HG02852 (cell line): ENCODE measurements at regions not wholly inside any gene's neighbourhood (a gene's known extent, or its start where the extent isn't known, plus 50 kb on each side); places are given as distances from the start of the nearest gene placed in this dataset.
"Not testable (repeated sequence)": the region's sequence is repeated elsewhere in the genome, so short reads cannot be mapped to it uniquely, and the experiment has no call there.

Experiments
- ATAC-seq: cut with Tn5 transposase; IDR thresholded peaks from one replicate; pipeline ENCODE4 v1.9.1; 2021; ENCODE audit warnings: mild to moderate bottlenecking, moderate library complexity; ENCODE audit not compliant: unreplicated experiment

GRCh38 chr1:188762166-188762743 lies 1715.4 kb downstream of the BRINP3 start:
- ATAC-seq: no peak

- ATAC-seq: no peak
Measured at GRCh38 chr1:188763541-188763940, 1714.1 kb downstream of the BRINP3 start.

DNA sequence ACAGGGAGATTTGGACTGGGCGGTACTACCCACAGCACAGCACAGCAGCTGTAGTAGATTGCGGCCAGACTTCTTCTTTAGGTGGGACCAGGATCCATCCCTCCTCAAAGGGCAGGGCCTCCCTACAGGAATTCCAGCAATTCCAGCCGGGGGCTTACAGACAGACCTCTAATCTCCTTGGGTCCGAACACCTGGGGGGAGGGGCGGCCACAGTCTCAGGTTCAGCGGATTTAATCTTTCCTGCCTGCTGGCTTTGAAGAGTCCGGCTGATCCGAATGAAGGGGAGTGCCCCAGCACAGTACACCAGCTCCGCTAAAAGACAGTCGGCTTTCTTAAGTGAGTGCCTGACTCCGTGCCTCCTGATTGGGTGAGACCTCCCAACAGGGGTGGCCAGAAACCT lies 1708.5 kb downstream of the BRINP3 start:
- no peak for ATAC-seq

- no peak for ATAC-seq
Measured at GRCh38 chr1:188769936-188770335, 1707.7 kb downstream of the BRINP3 start.

GRCh38 chr1:188778578-188778977 lies 1699.1 kb downstream of the BRINP3 start:
- ATAC-seq: no peak

DNA sequence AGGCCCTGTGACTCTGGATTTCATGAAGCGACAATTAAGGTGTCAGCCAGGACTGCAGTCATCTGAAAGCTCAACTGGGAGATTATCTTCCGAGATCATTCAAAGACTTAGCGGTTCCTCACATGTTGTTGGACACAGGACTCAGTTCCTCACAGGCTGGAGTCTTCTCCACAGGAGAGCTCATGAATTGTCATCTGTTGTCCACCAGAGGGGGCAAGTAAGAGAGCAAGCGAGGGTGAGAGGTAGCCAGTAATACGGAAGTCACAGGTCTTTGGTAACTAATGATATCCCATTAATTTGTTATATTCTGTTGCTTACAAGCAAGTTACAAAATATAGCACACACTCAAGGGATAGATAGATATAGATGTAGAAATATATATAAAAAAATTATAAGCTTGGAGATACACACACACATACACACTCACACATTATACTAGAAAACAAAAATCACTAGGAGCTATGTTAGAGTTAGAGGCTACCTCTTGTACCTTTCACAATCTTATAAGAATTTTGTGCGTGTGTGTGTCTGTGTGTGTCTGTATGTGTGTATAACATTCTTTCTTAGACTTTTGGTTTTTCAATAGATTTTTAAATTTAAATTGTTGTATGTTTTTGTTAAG lies 1695.3 kb downstream of the BRINP3 start:
- peak; percentile 100 for ATAC-seq

- ATAC-seq: no peak
Measured at GRCh38 chr1:188794969-188795368, 1682.7 kb downstream of the BRINP3 start.

- ATAC-seq: not testable (repeated sequence)
Measured at GRCh38 chr1:188812153-188812552, 1665.5 kb downstream of the BRINP3 start.

- ATAC-seq: not testable (repeated sequence)
Measured at GRCh38 chr1:188812836-188813573, 1664.7 kb downstream of the BRINP3 start.

GRCh38 chr1:188817814-188818213 lies 1659.8 kb downstream of the BRINP3 start:
- no peak for ATAC-seq

DNA sequence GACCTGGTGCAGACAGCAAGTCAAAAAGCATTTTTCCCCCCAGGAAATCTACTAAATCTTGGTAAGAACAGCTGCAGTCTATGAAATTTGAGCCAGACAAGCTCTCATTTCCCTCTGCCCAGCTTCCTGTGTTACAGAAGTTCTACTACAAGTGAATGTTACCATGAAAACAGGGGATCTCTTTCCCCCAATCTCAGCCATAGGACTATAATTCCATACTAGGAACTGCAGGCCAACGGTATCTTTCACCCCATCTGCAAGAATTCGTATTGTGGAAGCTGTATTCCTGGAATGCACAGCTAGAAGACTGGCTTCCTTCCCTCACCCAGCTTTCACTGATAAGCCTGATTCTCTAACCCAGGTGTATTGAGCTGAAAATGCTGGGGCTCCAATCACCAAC lies 1655.4 kb downstream of the BRINP3 start:
- no peak for ATAC-seq

DNA sequence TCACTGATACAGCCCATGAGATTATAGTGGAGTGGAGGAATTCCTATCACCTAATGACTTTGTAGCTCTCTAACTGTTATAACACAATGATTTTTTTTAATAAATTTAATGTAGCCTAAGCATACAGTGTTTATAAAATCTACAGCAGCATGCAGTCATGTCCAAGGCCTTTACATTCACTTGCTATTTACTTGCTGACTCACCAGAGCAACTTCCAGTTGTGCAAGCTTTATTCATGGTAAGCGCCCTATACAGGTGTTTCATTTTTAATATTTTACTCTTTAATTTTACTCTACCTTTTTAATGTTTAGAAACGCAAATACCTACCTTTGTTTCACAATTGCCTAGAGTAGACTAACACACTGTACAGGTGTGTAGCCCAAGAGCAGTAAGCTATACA lies 1652.2 kb downstream of the BRINP3 start:
- ATAC-seq: no peak

DNA sequence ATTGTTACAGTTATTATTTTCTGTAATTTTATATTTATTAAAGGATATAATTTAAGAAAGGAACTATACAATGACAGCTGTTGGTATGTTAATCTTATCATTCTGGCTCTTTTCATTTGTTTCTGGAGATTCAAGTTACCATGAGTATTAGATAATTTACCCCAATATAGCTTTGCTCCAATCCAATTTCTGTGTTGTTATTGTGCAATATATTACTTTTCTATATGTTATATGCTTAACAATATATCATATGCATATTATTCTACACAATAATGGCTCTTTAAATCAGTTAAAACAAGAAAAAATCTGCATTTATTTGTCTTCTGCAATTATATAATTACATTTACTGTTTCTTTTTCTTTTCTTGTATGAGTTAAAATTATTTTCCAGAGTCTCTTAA lies 1650.9 kb downstream of the BRINP3 start:
- no peak for ATAC-seq

DNA sequence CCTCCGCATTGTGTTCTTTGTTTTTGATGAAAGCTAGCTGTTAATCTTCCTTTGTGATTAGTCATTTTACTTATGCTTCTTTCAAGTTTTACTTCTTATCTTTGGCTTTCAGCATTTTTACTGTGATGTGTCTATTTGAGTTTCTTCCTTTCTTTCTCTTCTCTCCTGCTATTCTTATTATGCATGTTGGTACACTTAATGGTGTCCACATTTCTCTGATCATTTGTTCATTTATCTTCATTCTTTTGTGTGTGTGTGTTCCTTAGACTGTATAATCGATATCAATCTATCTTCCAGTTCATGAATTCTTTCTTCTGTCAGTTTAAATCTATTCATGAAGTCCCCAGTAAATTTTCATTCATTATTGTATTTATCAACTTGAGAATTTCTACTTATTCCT lies 1650.3 kb downstream of the BRINP3 start:
- ATAC-seq: no peak

DNA sequence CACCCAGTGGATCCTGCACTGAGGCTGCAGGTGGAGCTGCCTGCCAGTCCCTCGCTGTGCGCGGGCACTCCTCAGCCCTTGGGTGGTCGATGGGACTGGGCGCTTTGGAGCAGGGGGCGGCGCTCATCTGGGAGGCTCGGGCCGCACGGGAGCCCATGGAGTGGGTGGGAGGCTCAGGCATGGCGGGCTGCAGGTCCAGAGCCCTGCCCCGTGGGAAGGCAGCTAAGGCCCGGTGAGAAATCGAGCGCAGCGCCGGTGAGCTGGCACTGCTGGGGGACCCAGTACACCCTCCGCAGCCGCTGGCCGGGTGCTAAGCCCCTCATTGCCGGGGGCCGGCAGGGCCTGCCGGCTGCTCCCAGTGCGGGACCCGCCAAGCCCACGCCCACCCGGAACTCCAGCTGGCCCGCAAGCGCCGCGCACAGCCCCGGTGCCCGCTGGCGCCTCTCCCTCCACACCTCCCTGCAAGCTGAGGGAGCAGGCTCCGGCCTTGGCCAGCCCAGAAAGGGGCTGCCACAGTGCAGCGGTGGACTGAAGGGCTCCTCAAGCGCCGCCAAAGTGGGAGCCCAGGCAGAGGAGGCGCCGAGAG lies 1636.5 kb downstream of the BRINP3 start:
- ATAC-seq: not testable (repeated sequence)

- ATAC-seq: no peak
Measured at GRCh38 chr1:188846468-188846867, 1631.2 kb downstream of the BRINP3 start.

GRCh38 chr1:188857526-188858087 lies 1620.1 kb downstream of the BRINP3 start:
- no peak for ATAC-seq

GRCh38 chr1:188867614-188868013 lies 1610.0 kb downstream of the BRINP3 start:
- ATAC-seq: no peak

GRCh38 chr1:188871164-188871563 lies 1606.5 kb downstream of the BRINP3 start:
- no peak for ATAC-seq

GRCh38 chr1:188872376-188872775 lies 1605.3 kb downstream of the BRINP3 start:
- no peak for ATAC-seq

DNA sequence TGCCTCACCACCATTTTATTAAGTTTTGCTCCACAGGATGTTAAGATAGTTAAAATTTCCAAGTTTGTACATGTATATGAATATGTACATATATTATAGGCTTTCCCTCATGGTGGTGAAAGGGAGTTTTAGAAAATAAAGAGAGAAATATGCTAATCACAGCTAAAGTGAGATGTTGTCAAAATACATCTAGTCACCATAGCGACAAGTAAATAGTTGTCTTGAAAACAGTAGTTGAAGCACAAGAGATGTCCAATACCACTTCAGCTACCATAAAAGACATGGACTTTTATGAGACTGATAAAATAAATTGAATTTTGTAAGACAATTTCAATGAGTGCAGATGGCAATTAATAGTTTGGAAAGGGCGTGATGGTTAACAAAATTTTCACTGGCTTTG lies 1600.0 kb downstream of the BRINP3 start:
- no peak for ATAC-seq

GRCh38 chr1:188888386-188888785 lies 1589.3 kb downstream of the BRINP3 start:
- no peak for ATAC-seq
